Skeletal muscle satellite cell (primary cell): ENCODE measurements at regions not wholly inside any gene's neighbourhood (a gene's known extent, or its start where the extent isn't known, plus 50 kb on each side); places are given as distances from the start of the nearest gene placed in this dataset.
A peak's percentile ranks its signal among the peaks of the same experiment; 100 is the strongest.

Source experiments
- H3K27me3 ChIP-seq: 2 replicates; pipeline ENCODE4 v1.7.0; 2013; ENCODE audit warnings: low read length; ENCODE audit not compliant: control insufficient read depth, insufficient read depth
- H3K36me3 ChIP-seq: 2 replicates; pipeline ENCODE4 v1.7.0; 2013; ENCODE audit warnings: mild to moderate bottlenecking, control low read depth, low read length; ENCODE audit not compliant: insufficient read depth
- H3K4me1 ChIP-seq: 2 replicates; pipeline ENCODE4 v1.7.0; 2013; ENCODE audit warnings: low read length; ENCODE audit not compliant: control insufficient read depth, insufficient read depth
- H3K4me2 ChIP-seq: 2 replicates; pipeline ENCODE4 v1.7.0; 2013; ENCODE audit warnings: mild to moderate bottlenecking, low read length
- H3K4me3 ChIP-seq: 2 replicates; pipeline ENCODE4 v1.7.0; 2013; ENCODE audit warnings: low read length
- H3K9ac ChIP-seq: 2 replicates; pipeline ENCODE4 v1.7.0; 2013; ENCODE audit warnings: mild to moderate bottlenecking, low read depth, low read length, moderate library complexity
- H3K9me3 ChIP-seq: replicated peaks from 2 replicates; pipeline ENCODE4 v1.7.0; 2013; ENCODE audit warnings: mild to moderate bottlenecking, control low read depth, low read length

- H3K27me3 ChIP-seq, result peaks cover 2% of the 10 kb centered on the region
- no peaks in the 10 kb centered on the region for H3K9me3 ChIP-seq
- no peak overlapping the region for H3K4me3 ChIP-seq
- H3K9ac ChIP-seq, result no peak overlapping the region
- H3K4me2 ChIP-seq, result no peak overlapping the region
- no peaks in the 10 kb centered on the region for H3K36me3 ChIP-seq
- no peaks in the 10 kb centered on the region for H3K4me1 ChIP-seq
Observed at GRCh38 chr16:51401673-51402072, 250.6 kb upstream of the SALL1 start.

- H3K27me3 ChIP-seq, result peaks cover 2% of the 10 kb centered on the region
- H3K9ac ChIP-seq, result no peak overlapping the region
- H3K9me3 ChIP-seq, result no peaks in the 10 kb centered on the region
- H3K4me2 ChIP-seq, result no peak overlapping the region
- H3K4me3 ChIP-seq, result no peak overlapping the region
- no peaks in the 10 kb centered on the region for H3K4me1 ChIP-seq
- no peaks in the 10 kb centered on the region for H3K36me3 ChIP-seq
Observed at GRCh38 chr16:51399908-51400670, 249.0 kb upstream of the SALL1 start.

- Histone ChIP-seq H3K4me3 (no peak overlapping the region), H3K9ac (no peak overlapping the region), H3K27me3 (no peaks in the 10 kb centered on the region), H3K9me3 (no peaks in the 10 kb centered on the region), H3K4me1 (peaks cover 24% of the 10 kb centered on the region), H3K4me2 (no peak overlapping the region), H3K36me3 (no peaks in the 10 kb centered on the region)
Observed at GRCh38 chr16:51394421-51394820, 243.4 kb upstream of the SALL1 start.

GRCh38 chr16:51393381-51394005, 242.4 kb upstream of the SALL1 start:
- no peak overlapping the region for H3K4me3 ChIP-seq
- H3K27me3 ChIP-seq, result no peaks in the 10 kb centered on the region
- H3K9me3 ChIP-seq, result no peaks in the 10 kb centered on the region
- H3K9ac ChIP-seq, result peak overlapping the region; percentile 52
- H3K4me1 ChIP-seq, result peaks cover 24% of the 10 kb centered on the region
- H3K36me3 ChIP-seq, result no peaks in the 10 kb centered on the region
- peak overlapping the region; percentile 52 for H3K4me2 ChIP-seq

GRCh38 chr16:51392521-51393187, 241.6 kb upstream of the SALL1 start:
- Histone ChIP-seq H3K27me3 (no peaks in the 10 kb centered on the region), H3K36me3 (no peaks in the 10 kb centered on the region), H3K4me2 (peak overlapping the region; percentile 52), H3K9me3 (no peaks in the 10 kb centered on the region), H3K4me3 (peak overlapping the region; percentile 33), H3K9ac (peak overlapping the region; percentile 52), H3K4me1 (peaks cover 24% of the 10 kb centered on the region)

- Histone ChIP-seq H3K9ac (peak overlapping the region; percentile 21), H3K9me3 (no peaks in the 10 kb centered on the region), H3K27me3 (no peaks in the 10 kb centered on the region), H3K4me3 (no peak overlapping the region), H3K4me1 (peaks cover 24% of the 10 kb centered on the region), H3K36me3 (no peaks in the 10 kb centered on the region), H3K4me2 (peak overlapping the region; percentile 52)
Observed at GRCh38 chr16:51391798-51392511, 240.9 kb upstream of the SALL1 start.

- H3K4me3 ChIP-seq, result no peak overlapping the region
- no peaks in the 10 kb centered on the region for H3K27me3 ChIP-seq
- no peaks in the 10 kb centered on the region for H3K9me3 ChIP-seq
- no peaks in the 10 kb centered on the region for H3K36me3 ChIP-seq
- peaks cover 24% of the 10 kb centered on the region for H3K4me1 ChIP-seq
- no peak overlapping the region for H3K4me2 ChIP-seq
- no peak overlapping the region for H3K9ac ChIP-seq
Observed at GRCh38 chr16:51390877-51391276, 239.8 kb upstream of the SALL1 start.

GRCh38 chr16:51389881-51390280, 238.8 kb upstream of the SALL1 start:
- peaks cover 24% of the 10 kb centered on the region for H3K4me1 ChIP-seq
- H3K9ac ChIP-seq, result no peak overlapping the region
- no peak overlapping the region for H3K4me2 ChIP-seq
- no peaks in the 10 kb centered on the region for H3K36me3 ChIP-seq
- no peaks in the 10 kb centered on the region for H3K27me3 ChIP-seq
- H3K9me3 ChIP-seq, result no peaks in the 10 kb centered on the region
- no peak overlapping the region for H3K4me3 ChIP-seq

- H3K9ac ChIP-seq, result no peak overlapping the region
- H3K27me3 ChIP-seq, result no peaks in the 10 kb centered on the region
- H3K36me3 ChIP-seq, result no peaks in the 10 kb centered on the region
- peaks cover 19% of the 10 kb centered on the region for H3K4me1 ChIP-seq
- no peak overlapping the region for H3K4me3 ChIP-seq
- H3K9me3 ChIP-seq, result no peaks in the 10 kb centered on the region
- H3K4me2 ChIP-seq, result no peak overlapping the region
Observed at GRCh38 chr16:51388516-51388951, 237.5 kb upstream of the SALL1 start.

GRCh38 chr16:51383909-51384308, 232.8 kb upstream of the SALL1 start:
- no peak overlapping the region for H3K4me3 ChIP-seq
- no peaks in the 10 kb centered on the region for H3K4me1 ChIP-seq
- H3K36me3 ChIP-seq, result no peaks in the 10 kb centered on the region
- H3K4me2 ChIP-seq, result no peak overlapping the region
- peaks cover 2% of the 10 kb centered on the region for H3K27me3 ChIP-seq
- H3K9ac ChIP-seq, result no peak overlapping the region
- H3K9me3 ChIP-seq, result no peaks in the 10 kb centered on the region

- Histone ChIP-seq H3K4me2 (no peak overlapping the region), H3K4me3 (no peak overlapping the region), H3K27me3 (peaks cover 3% of the 10 kb centered on the region), H3K9me3 (no peaks in the 10 kb centered on the region), H3K4me1 (no peaks in the 10 kb centered on the region), H3K36me3 (no peaks in the 10 kb centered on the region), H3K9ac (no peak overlapping the region)
Observed at GRCh38 chr16:51382940-51383339, 231.9 kb upstream of the SALL1 start.
